Stimulated activated CD8-positive, alpha-beta memory T cell treated with anti-CD3 and anti-CD28 coated beads, Interleukin-4, amount 100 ng/mL, for 24 hours (primary cell): ENCODE measurements at regions not wholly inside any gene's neighbourhood (a gene's known extent, or its start where the extent isn't known, plus 50 kb on each side); places are given as distances from the start of the nearest gene placed in this dataset.
"Not testable (repeated sequence)": the region's sequence is repeated elsewhere in the genome, so short reads cannot be mapped to it uniquely, and the experiment has no call there.

Experiments used
- DNase-seq: peaks from one replicate; pipeline ENCODE4 v3.0.0-alpha.2; 2020; ENCODE audit warnings: low read depth

- DNase-seq: no peak
Observed at GRCh38 chr17:72452286-72453173, 331.7 kb downstream of the SOX9 start.

DNA sequence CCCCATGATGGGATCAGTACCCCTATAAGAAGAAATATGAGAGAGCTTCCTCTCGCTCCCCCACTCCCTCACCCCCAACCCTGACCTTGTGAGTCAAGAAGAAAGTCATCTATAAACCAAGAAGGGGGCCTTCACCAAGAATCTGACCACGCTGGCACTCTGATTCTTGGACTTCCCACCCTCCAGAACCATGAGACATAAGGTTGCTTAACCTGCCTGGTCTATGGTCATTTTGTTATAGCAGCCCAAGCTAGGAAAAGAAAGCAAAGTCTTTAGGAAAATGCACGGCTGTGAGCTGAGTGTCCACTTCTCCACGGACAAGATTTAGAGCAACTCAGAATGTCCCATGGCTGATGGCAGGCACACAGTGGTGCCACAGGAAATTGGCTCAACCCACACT lies 333.5 kb downstream of the SOX9 start:
- DNase-seq: no peak

DNA sequence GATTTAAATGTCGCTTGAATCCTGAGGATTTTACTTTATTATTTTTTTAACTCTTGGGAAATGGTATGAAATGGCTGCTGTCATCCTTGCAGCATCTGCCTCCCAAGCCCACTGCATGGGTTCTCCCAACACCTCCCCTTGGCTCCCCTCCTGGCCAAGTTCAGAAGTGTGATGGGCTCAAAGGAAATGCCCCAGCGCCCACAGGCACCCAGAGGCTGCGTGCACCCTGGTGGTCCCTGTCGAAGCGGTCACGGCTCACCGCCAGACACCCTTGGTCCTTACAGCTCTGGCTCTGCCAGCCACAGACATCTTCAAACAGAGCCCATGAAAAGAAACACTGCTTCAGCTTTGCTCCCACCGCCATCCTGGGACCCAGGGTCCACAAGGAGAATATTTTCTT lies 334.7 kb downstream of the SOX9 start:
- DNase-seq: no peak

DNA sequence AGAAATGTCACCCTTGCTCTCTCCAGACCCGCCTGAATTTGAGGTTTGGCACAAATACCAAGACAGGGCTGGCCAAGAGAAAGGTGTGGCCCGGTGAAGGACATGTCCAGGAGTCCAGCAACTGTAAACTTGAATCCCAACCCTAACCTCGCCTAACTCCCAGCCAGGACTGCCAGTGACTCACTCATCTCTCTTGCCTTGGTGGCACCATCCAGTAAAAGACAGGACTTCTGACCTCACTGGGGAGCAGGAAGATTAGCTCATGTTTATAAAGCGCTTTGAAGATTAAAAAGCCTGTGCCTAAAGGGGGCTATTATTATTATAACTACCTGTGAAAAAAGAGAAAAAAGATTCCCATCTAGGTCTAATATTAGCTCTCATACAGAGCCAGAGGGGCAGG lies 335.3 kb downstream of the SOX9 start:
- no peak for DNase-seq

DNA sequence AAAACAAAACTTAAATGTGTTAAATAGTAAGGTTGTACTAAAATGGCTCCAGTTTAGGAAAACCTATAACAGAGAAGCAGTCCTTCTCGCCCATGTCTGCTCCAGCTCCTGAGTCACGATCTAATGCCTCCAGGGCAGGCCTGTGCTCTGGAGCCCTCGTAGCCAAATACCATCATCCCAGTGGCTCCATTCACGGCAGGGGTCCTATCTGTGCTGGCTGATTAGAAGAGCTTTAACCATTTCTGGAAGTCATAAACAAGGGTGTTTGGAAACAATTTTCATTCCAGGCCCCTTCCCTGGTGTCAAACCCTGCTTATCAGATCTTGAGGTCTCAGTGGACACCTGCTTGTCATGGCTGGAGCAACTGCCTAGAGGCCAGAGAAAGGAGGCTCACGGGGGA lies 336.9 kb downstream of the SOX9 start:
- DNase-seq: no peak

GRCh38 chr17:72458301-72458700 lies 337.5 kb downstream of the SOX9 start:
- DNase-seq: no peak

- DNase-seq: no peak
Observed at GRCh38 chr17:72460711-72461110, 339.9 kb downstream of the SOX9 start.

GRCh38 chr17:72461757-72462156 lies 340.9 kb downstream of the SOX9 start:
- DNase-seq: no peak

GRCh38 chr17:72462407-72462806 lies 341.6 kb downstream of the SOX9 start:
- no peak for DNase-seq

DNA sequence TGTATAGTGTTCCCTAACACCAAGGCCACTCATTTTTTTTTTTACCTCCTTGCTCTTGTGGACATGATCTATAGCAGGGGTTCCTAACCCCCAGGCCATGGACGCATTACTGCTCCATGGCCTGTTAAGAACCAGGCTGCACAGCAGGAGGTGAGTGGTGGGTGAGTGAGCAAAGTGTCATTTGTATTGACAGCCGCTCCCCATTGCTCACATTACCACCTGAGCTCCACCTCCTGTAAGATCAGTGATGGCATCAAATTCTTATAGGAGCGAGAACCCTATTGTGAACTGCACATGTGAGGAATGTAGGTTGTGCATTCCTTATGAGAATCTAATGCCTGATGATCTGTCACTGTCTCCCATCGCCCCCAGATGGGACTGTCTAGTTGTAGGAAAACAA lies 342.0 kb downstream of the SOX9 start:
- DNase-seq: no peak

DNA sequence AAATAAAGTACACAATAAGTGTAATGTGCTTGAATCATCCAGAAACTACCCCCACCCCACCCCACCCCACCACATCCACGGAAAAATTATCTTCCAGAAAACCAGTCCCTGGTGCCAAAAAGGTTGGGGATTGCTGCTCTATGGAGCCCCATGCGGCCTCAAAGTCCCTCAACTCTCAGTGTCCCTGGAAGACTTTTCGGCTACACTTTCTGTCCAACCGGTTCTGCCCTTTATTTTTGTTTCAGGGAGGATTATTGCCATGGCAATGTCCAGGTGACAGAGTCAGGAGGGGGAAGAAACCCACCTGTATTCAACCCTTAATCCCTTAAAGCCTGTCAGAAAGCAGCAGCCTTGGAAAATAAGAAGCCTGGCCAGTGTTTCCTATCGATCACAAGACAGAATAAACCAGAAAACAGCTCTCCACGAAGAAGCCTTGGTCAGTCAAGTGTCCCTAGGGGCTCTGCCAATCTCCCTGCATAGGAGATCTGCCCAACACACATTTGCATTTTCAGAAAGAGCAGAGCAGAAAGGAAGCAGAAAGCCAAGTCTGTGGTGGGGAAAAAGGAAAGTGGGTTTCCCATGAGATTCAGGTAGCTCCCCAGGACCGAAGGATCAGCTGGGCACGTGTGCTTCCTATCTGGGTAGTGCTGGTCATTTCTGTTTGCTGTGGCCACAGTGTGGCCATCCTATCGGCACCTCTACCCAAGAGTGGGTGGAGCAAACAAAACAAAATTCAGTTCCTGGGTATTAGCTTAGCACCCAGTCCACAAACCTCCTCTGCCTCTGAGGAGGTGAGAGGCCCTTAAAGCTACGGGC lies 342.7 kb downstream of the SOX9 start:
- DNase-seq: no peak

DNA sequence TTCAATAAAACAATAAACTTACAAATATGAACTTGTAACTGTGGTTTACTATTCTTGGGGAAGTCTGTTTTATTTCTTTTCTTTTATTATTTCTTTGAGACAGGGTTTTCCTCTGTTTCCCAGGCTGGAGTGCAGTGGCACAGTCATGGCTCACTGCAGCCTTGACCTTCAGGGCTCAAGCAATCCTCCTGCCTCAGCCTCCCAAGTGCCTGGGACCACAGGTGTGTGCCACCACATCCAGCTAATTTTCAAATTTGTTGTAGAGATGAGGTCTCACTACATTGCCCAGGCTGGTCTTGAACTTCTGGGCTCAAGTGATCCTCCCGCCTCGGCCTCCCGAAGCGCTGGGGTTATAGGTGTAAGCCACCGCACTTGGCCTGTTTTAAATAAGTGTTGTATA lies 343.4 kb downstream of the SOX9 start:
- not testable (repeated sequence) for DNase-seq

DNA sequence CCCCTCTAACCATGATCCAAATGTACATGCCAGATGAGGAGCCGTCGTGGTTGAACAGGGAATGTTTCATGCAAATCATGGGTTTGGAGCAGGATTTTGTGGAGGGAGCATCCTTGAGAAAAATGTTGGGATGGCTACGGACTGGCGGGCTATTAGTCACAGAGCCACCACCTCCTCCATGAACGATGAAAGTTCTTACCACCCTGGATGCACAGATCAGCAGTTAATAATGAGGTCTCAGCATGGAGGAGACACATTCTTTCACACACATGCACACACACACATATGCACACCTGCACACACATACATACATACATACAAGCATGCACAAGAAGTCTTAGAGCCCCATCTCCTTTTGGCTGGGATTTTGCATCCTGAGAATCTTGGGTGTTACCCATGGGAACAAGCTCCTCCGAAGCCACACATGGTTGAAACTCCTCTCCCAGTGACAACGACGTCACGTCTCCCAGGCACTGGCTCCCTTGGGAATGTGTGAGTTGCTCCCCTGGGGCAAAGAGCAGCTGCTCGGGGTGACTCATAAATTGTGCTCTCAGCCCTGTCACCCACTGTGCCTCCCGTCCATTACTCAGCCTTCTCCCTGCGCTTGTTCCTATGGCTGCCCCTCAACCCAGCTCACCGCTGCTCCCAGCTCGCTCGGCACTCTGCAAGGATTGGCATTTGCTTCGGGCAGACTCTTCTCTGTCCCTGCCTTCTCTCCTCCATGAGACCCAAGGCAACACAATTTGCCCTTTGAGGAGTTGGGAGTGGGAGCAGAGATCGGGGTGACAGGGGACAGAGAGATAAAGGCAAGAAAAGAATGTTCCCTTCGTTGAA lies 344.6 kb downstream of the SOX9 start:
- no peak for DNase-seq

DNA sequence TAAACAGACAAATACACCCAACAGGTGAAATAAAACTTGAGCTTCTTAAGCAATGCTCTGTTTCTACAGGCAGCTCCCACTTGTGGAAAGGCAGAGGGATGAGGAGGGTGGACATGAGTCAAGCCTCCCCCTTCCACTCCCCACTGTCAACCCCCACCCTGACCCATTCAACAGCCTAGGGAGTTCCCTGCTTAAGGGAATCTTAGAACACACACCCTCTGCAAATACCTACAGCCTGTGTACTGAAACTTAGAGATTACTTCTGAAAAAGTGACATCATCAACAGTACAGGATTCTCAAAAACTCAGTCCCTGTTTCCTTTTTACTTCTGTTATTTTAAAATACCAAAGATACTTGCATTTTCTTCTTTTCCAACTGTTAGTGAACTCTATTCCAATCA lies 345.4 kb downstream of the SOX9 start:
- DNase-seq: no peak

DNA sequence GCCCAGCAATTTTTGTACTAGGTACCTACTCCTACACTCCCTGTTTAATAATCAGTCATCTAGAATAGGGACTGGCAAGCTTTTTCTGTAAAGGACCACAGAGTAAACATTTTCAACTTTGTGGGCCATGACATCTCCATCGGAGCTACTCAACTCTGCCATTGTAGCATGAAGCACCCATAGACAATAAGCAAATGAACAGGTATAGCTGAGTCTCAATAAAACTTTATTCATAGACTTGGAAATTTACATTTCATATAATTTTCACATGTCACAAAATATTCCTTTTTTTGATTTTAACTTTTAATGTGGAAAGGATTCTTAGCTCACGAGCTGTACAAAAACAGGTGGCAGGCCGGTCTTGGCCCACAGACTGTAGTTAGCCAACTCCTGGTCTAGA lies 345.8 kb downstream of the SOX9 start:
- DNase-seq: no peak

DNA sequence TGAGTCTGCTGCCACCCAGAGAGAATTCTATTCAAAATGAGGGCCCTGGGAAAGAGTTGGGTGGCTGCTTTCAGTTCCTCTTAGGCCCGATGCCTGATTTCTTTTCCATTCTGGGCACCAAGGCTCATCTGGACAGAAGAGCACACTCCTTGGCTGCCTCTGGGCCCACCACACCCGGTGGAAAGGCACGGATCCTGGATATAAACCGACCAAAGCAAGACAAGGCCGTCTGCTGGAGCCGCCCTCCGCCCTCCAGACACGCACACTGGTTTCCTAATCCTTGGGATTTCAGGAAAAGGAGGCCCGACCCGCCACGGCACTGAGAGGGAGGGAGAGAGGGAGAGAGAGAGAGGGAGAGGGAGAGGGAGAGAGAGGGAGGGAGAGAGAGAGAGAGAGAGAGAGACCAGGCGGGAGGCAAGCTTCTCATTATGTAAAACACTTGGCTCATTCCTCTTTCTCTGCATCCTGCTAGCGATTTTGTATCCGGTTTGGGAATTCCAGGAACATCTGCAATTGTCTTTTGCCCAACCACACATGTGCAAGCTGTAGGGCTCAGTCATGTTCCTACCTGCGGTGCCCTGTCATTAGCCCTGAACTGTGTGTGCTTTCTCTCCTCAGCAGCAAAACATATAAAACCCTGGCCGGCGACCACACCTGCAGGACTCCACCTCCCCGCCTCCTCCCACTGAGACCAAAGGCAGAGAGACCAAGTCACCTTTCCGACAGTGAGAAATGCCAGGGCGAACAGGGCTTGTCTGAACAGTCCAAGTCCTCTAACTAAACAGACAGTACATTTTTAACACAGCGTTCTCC lies 347.2 kb downstream of the SOX9 start:
- DNase-seq: no peak

DNA sequence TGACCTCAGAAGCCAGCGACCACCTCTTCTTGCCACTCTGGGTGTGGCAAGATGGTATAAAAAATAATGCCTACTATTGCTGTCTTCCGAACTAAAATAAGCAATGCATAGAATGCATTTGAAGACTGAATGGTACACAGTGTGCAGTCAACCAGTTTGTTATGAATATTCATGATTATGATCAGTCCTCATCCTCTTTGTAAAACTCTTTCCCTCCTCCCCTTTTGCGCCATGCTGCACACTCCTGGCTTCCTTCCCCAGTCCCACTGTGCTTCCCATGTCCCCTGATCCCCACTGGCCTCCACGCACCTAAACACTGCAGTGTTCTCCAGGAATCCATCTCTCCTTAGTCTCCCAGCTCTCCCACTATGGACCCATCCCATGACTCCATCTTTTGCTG lies 348.0 kb downstream of the SOX9 start:
- no peak for DNase-seq

DNA sequence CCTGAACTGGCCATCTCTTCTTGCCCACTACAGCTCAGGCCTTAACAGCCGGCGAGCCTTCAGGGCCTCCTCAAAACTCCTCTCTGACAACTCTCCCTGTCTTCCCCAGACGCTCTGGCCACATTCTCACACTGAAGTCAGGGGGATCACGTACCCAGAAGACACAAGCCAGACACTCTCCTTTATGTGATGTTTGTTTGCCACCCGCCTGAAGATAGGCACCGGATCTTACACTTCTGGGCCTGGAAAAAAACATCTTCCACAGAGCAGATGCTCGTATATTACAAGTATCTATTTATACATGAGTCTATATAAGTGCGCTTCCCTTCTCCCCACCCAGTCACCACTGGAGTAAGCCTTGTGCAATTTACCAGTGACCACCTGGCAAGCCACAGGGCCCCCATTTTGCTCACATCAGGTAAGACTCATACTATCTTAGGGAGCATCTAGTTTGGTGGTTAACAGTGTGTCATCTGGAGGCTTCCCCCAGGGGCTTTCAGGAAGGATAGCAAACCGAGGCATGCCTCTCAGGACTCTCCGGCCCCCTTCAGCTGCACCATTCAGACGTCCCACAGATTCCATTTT lies 349.4 kb downstream of the SOX9 start:
- DNase-seq: no peak

DNA sequence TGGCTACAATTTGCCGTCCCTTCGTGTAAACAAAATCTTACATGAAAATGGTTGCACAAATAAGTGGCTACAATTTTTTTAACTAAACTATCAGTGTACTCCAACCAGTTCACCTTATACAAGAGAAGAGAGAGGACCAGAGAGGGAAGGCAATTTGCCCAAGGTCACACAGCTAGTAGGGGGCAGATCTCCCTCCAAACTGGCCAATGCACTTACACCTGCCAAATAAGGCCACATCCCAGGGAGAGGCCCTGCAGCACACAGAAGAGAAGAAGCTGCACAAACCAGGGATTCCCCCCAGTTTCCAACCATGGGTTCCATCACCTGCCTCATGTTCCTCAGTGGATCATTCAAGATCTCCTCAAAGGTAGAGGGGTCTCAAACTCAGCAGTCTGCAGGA lies 349.9 kb downstream of the SOX9 start:
- no peak for DNase-seq

GRCh38 chr17:72471296-72471695 lies 350.5 kb downstream of the SOX9 start:
- DNase-seq: no peak

DNA sequence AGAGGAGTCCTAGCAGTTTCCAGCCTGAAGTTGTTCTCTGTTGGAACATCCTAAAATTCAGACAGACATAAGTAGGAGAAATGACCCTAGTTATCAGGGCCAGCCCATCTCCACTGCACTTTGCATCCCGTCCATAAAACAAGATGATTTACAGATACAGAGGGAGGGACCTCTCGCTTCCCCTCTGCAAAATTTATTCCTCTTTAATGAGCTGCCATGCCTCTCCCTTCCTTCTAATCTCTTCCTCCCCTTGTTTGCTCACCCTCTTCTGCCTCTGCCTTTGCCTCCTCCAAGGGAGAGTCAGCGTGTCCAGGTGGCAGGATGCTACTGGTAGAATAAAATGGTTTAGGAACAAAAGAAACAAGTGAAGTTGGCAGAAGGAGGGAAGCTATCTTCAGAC lies 351.3 kb downstream of the SOX9 start:
- DNase-seq: no peak
